ENCODE measurements at regions not wholly inside any gene's neighbourhood (a gene's known extent, or its start where the extent isn't known, plus 50 kb on each side); places are given as distances from the start of the nearest gene placed in this dataset.

DNA sequence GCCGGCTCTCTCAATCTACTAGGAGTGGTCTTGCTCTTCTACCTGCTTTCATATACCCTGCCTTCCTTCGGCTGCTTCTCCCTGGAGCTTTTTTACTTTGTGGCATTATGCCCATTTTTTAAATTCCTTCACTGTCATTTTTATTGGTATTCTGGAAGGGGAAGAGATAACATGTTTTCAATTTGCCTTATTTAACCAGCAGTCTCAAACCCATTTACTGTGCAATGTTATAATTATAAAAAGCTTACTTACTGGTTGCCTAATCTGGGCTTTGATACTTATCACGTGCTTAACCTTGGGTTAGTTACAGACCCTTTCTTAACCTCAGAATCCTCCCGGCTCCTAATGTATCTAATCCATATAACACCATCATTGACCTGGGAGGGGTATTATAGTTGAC lies 128.1 kb downstream of the SIPA1L2 start:
- TF ChIP-seq EP300 (IDR thresholded peaks at IDR 0.05; ENCODE audit: borderline replicate concordance) (no peak), YY1 (IDR thresholded peaks at IDR 0.05; ENCODE audit: low read depth) (no peak), TEAD4 (IDR thresholded peaks at IDR 0.05) (no peak)

DNA sequence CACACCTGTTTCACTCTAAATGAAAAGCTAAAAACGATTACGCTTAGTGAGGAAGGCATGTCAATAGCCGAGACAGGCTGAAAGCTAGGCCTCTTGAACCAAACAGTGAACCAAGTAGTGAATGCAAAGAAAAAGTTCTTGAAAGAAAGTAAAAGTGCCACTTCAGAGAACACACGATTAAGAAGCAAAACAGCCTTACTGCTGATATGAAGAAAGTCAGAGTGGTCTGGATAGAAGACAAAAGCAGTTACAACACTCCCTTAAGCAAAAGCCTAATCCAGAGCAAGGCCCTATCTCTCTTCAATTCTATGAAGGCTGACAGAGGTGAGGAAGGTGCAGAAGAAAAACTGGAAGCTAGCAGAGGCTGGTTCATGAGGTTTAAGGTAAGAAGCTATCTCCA lies 130.7 kb downstream of the SIPA1L2 start:
- no peak for TF ChIP-seq FOXM1 (IDR thresholded peaks at IDR 0.05; ENCODE audit: borderline replicate concordance, low read depth)
- TF ChIP-seq, protein P1, sequence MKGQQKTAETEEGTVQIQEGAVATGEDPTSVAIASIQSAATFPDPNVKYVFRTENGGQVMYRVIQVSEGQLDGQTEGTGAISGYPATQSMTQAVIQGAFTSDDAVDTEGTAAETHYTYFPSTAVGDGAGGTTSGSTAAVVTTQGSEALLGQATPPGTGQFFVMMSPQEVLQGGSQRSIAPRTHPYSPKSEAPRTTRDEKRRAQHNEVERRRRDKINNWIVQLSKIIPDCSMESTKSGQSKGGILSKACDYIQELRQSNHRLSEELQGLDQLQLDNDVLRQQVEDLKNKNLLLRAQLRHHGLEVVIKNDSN (IDR thresholded peaks at IDR 0.05): no peak
- TF ChIP-seq CREB1 (IDR thresholded peaks at IDR 0.05; ENCODE audit: low read depth): no peak
- TF ChIP-seq, protein P2, sequence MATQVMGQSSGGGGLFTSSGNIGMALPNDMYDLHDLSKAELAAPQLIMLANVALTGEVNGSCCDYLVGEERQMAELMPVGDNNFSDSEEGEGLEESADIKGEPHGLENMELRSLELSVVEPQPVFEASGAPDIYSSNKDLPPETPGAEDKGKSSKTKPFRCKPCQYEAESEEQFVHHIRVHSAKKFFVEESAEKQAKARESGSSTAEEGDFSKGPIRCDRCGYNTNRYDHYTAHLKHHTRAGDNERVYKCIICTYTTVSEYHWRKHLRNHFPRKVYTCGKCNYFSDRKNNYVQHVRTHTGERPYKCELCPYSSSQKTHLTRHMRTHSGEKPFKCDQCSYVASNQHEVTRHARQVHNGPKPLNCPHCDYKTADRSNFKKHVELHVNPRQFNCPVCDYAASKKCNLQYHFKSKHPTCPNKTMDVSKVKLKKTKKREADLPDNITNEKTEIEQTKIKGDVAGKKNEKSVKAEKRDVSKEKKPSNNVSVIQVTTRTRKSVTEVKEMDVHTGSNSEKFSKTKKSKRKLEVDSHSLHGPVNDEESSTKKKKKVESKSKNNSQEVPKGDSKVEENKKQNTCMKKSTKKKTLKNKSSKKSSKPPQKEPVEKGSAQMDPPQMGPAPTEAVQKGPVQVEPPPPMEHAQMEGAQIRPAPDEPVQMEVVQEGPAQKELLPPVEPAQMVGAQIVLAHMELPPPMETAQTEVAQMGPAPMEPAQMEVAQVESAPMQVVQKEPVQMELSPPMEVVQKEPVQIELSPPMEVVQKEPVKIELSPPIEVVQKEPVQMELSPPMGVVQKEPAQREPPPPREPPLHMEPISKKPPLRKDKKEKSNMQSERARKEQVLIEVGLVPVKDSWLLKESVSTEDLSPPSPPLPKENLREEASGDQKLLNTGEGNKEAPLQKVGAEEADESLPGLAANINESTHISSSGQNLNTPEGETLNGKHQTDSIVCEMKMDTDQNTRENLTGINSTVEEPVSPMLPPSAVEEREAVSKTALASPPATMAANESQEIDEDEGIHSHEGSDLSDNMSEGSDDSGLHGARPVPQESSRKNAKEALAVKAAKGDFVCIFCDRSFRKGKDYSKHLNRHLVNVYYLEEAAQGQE (IDR thresholded peaks at IDR 0.05; ENCODE audit: low read depth): no peak
- TF ChIP-seq CEBPB (IDR thresholded peaks at IDR 0.05): no peak
- no peak for TF ChIP-seq YY1 (IDR thresholded peaks at IDR 0.05; ENCODE audit: low read depth)
- no peak for TF ChIP-seq TEAD4 (IDR thresholded peaks at IDR 0.05)
- TF ChIP-seq EP300 (IDR thresholded peaks at IDR 0.05; ENCODE audit: borderline replicate concordance): no peak
- TF ChIP-seq TCF12 (IDR thresholded peaks at IDR 0.05; ENCODE audit: low read depth): no peak
- TF ChIP-seq EGR1 (IDR thresholded peaks at IDR 0.05): no peak
- TF ChIP-seq TAF1 (IDR thresholded peaks at IDR 0.05; ENCODE audit: low read depth): no peak
- TF ChIP-seq ZBTB7A (IDR thresholded peaks at IDR 0.05; ENCODE audit: low read depth): no peak
- TF ChIP-seq, protein P3, sequence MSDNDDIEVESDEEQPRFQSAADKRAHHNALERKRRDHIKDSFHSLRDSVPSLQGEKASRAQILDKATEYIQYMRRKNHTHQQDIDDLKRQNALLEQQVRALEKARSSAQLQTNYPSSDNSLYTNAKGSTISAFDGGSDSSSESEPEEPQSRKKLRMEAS (IDR thresholded peaks at IDR 0.05): no peak
- TF ChIP-seq RAD21 (IDR thresholded peaks at IDR 0.05; ENCODE audit: low read depth): no peak
- no peak for TF ChIP-seq NFIC (IDR thresholded peaks at IDR 0.05)

DNA sequence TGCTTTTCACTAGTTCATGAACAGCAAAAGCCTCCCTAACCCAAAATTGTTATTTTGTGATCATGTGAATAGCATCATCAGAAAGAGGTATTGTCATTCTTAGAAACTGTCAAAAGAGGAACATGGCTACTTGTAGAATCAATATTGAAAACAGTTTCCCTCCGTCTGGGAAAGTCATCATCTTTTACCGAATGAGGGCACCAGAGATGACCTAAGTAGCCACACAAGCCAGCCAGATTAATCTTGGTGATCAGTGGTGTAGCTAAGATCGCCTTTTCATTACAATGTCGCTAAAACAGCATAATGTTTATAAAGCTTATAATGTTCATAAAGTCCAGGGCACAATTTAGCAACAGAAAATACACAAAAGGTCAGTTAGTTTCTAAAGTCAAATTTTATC lies 136.1 kb downstream of the SIPA1L2 start:
- no peak for TF ChIP-seq EP300 (IDR thresholded peaks at IDR 0.05; ENCODE audit: borderline replicate concordance)
- TF ChIP-seq NFIC (IDR thresholded peaks at IDR 0.05): no peak
- no peak for TF ChIP-seq CREB1 (IDR thresholded peaks at IDR 0.05; ENCODE audit: low read depth)
- no peak for TF ChIP-seq ZBTB7A (IDR thresholded peaks at IDR 0.05; ENCODE audit: low read depth)
- no peak for TF ChIP-seq RAD21 (IDR thresholded peaks at IDR 0.05; ENCODE audit: low read depth)
- no peak for TF ChIP-seq YY1 (IDR thresholded peaks at IDR 0.05; ENCODE audit: low read depth)
- no peak for TF ChIP-seq TCF12 (IDR thresholded peaks at IDR 0.05; ENCODE audit: low read depth)
- TF ChIP-seq, protein P1 (IDR thresholded peaks at IDR 0.05): no peak
- TF ChIP-seq, protein P3 (IDR thresholded peaks at IDR 0.05): no peak
- TF ChIP-seq, protein P2 (IDR thresholded peaks at IDR 0.05; ENCODE audit: low read depth): no peak
- no peak for TF ChIP-seq FOXM1 (IDR thresholded peaks at IDR 0.05; ENCODE audit: borderline replicate concordance, low read depth)
- no peak for TF ChIP-seq EGR1 (IDR thresholded peaks at IDR 0.05)
- no peak for TF ChIP-seq TAF1 (IDR thresholded peaks at IDR 0.05; ENCODE audit: low read depth)
- TF ChIP-seq TEAD4 (IDR thresholded peaks at IDR 0.05): no peak
- no peak for TF ChIP-seq CEBPB (IDR thresholded peaks at IDR 0.05)

DNA sequence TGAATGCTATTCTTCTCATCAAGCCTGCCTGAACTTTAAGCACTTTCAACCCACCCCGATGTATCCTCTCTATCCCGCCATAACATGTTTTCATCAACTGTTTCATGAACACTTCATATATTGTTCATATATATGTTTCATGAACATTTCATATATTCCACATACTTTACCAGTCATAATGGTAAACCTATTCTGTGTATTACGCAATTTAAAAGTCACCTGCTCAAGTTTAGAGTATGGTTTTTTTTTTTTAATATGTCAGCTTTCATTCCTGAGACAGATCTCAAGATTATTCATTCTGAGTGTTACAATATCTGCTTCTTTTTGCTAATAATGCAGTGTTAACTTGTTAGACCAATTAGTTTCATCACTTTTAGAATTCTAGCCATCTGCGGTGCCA lies 140.7 kb downstream of the SIPA1L2 start:
- TF ChIP-seq, protein P1 (IDR thresholded peaks at IDR 0.05): no peak
- TF ChIP-seq CEBPB (IDR thresholded peaks at IDR 0.05) (0 out of 2 replicates have a peak, but pooled peaks have one; percentile 31), EP300 (IDR thresholded peaks at IDR 0.05; ENCODE audit: borderline replicate concordance) (no peak)

DNA sequence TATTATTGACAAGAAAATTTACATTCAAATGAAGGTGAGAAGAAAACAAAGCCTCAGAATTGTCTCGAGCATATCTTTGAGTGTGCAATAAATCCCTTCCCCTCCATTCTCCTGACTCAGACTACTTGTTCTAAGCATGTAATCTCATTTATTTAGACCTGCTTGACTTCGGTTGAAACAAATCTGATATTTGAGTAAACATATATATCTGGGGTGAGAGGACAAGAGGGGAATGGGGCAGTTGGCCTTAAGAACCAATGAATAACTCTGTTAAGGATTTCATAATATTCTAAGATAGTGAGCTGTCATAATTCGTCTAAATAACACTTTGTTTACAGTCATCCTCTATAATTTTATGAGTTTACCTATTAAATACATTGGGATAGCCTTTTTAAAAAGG lies 142.7 kb downstream of the SIPA1L2 start:
- TF ChIP-seq EP300 (IDR thresholded peaks at IDR 0.05; ENCODE audit: borderline replicate concordance) (no peak), TEAD4 (IDR thresholded peaks at IDR 0.05) (no peak), TCF12 (IDR thresholded peaks at IDR 0.05; ENCODE audit: low read depth) (no peak), CEBPB (IDR thresholded peaks at IDR 0.05) (no peak), FOXM1 (IDR thresholded peaks at IDR 0.05; ENCODE audit: borderline replicate concordance, low read depth) (no peak), RAD21 (IDR thresholded peaks at IDR 0.05; ENCODE audit: low read depth) (no peak), CREB1 (IDR thresholded peaks at IDR 0.05; ENCODE audit: low read depth) (no peak), YY1 (IDR thresholded peaks at IDR 0.05; ENCODE audit: low read depth) (no peak), NFIC (IDR thresholded peaks at IDR 0.05) (no peak), EGR1 (IDR thresholded peaks at IDR 0.05) (no peak), ZBTB7A (IDR thresholded peaks at IDR 0.05; ENCODE audit: low read depth) (no peak), TAF1 (IDR thresholded peaks at IDR 0.05; ENCODE audit: low read depth) (no peak)
- TF ChIP-seq, protein P3 (IDR thresholded peaks at IDR 0.05): no peak
- TF ChIP-seq, protein P2 (IDR thresholded peaks at IDR 0.05; ENCODE audit: low read depth): no peak
- TF ChIP-seq, protein P1 (IDR thresholded peaks at IDR 0.05): no peak
